Lower leg skin (tissue), 3 donors: ENCODE measurements at regions not wholly inside any gene's neighbourhood (a gene's known extent, or its start where the extent isn't known, plus 50 kb on each side); places are given as distances from the start of the nearest gene placed in this dataset.

ENCODE experiments used
- CTCF ChIP-seq, 3 donors: fragments of 450-650 bp; IDR thresholded peaks; one replicate each; pipeline ENCODE4 v1.5.1; 2016; ENCODE audit warnings: antibody characterized with exemption in 3 of 3, mild to moderate bottlenecking in 3 of 3, moderate library complexity in 2 of 3
- POLR2A ChIP-seq, 2 donors: fragments of 450-650 bp; IDR thresholded peaks; one replicate each; pipeline ENCODE4 v1.6.1; 2016 to 2017; ENCODE audit warnings: antibody characterized with exemption in 2 of 2, mild to moderate bottlenecking in 1 of 2, moderate library complexity in 1 of 2

- no peak for TF ChIP-seq POLR2A (IDR thresholded peaks at IDR 0.05)
- no peak for TF ChIP-seq CTCF (IDR thresholded peaks at IDR 0.05)
Observed at GRCh38 chr12:113535100-113535499, 63.4 kb upstream of the LHX5 start.
